Ovary (tissue), 3 donors: ENCODE measurements at regions not wholly inside any gene's neighbourhood (a gene's known extent, or its start where the extent isn't known, plus 50 kb on each side); places are given as distances from the start of the nearest gene placed in this dataset.

ENCODE experiments used
- POLR2A ChIP-seq: fragments of 450-650 bp; IDR thresholded peaks from one replicate; pipeline ENCODE4 v1.6.1; 2017; ENCODE audit warnings: antibody characterized with exemption, mild to moderate bottlenecking, moderate library complexity
- TF ChIP-seq, protein P1 (sequence below), 3 donors: fragments of 450-650 bp in 2 of 3; fragments of 200-600 bp in 1 of 3; IDR thresholded peaks; one replicate each; pipeline versions ENCODE4 v1.5.1 to v1.8.0; 2016 to 2022; ENCODE audit warnings: antibody characterized with exemption in 3 of 3, mild to moderate bottlenecking in 1 of 3
- donor health status: DM: no; HTN: no; CAD: no.

GRCh38 chr4:81527709-81528108 lies 56.0 kb upstream of the RASGEF1B start:
- TF ChIP-seq, protein P1, sequence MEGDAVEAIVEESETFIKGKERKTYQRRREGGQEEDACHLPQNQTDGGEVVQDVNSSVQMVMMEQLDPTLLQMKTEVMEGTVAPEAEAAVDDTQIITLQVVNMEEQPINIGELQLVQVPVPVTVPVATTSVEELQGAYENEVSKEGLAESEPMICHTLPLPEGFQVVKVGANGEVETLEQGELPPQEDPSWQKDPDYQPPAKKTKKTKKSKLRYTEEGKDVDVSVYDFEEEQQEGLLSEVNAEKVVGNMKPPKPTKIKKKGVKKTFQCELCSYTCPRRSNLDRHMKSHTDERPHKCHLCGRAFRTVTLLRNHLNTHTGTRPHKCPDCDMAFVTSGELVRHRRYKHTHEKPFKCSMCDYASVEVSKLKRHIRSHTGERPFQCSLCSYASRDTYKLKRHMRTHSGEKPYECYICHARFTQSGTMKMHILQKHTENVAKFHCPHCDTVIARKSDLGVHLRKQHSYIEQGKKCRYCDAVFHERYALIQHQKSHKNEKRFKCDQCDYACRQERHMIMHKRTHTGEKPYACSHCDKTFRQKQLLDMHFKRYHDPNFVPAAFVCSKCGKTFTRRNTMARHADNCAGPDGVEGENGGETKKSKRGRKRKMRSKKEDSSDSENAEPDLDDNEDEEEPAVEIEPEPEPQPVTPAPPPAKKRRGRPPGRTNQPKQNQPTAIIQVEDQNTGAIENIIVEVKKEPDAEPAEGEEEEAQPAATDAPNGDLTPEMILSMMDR (IDR thresholded peaks at IDR 0.05), result no peak
- TF ChIP-seq POLR2A, result no peak
